AG09309 (cell line): ENCODE measurements at regions not wholly inside any gene's neighbourhood (a gene's known extent, or its start where the extent isn't known, plus 50 kb on each side); places are given as distances from the start of the nearest gene placed in this dataset.

Experiments
- DNase-seq: peaks from one replicate; pipeline ENCODE4 v3.0.0-alpha.2; 2010; ENCODE audit warnings: low read depth
- H3K4me3 ChIP-seq: 2 replicates; pipeline ENCODE4 v1.5.1; 2011; ENCODE audit warnings: mild to moderate bottlenecking, low read depth, low read length, moderate library complexity; ENCODE audit not compliant: control insufficient read depth
- CTCF ChIP-seq: IDR thresholded peaks from 2 replicates; pipeline ENCODE4 v1.5.1; 2011; ENCODE audit warnings: mild to moderate bottlenecking, low read depth, low read length, inconsistent platforms; ENCODE audit not compliant: insufficient read depth, control insufficient read depth; ENCODE audit errors: missing control alignments

GRCh38 chr12:94078138-94078723 lies 70.1 kb upstream of the PLXNC1 start:
- no peak for TF ChIP-seq CTCF
- DNase-seq: no peak
- no peak overlapping the region for H3K4me3 ChIP-seq

- no peak overlapping the region for H3K4me3 ChIP-seq
- no peak for TF ChIP-seq CTCF
- DNase-seq: no peak
Observed at GRCh38 chr12:94078736-94079509, 69.5 kb upstream of the PLXNC1 start.

GRCh38 chr12:94079566-94080340 lies 68.6 kb upstream of the PLXNC1 start:
- H3K4me3 ChIP-seq: no peak overlapping the region
- no peak for TF ChIP-seq CTCF
- no peak for DNase-seq

GRCh38 chr12:94080341-94081009 lies 67.9 kb upstream of the PLXNC1 start:
- no peak for TF ChIP-seq CTCF
- no peak for DNase-seq
- H3K4me3 ChIP-seq: no peak overlapping the region

GRCh38 chr12:94082690-94083089 lies 65.7 kb upstream of the PLXNC1 start:
- DNase-seq: no peak
- no peak for TF ChIP-seq CTCF
- H3K4me3 ChIP-seq: no peak overlapping the region

GRCh38 chr12:94089891-94090290 lies 58.5 kb upstream of the PLXNC1 start:
- H3K4me3 ChIP-seq: no peak overlapping the region
- peak; percentile 86 for DNase-seq

More at GRCh38 chr12:94089891-94090290, 58.5 kb upstream of the PLXNC1 start:
- TF ChIP-seq CTCF: no peak
